ENCODE measurements at regions not wholly inside any gene's neighbourhood (a gene's known extent, or its start where the extent isn't known, plus 50 kb on each side); places are given as distances from the start of the nearest gene placed in this dataset.
A peak's percentile ranks its signal among the peaks of the same experiment; 100 is the strongest.
"Not testable (repeated sequence)": the region's sequence is repeated elsewhere in the genome, so short reads cannot be mapped to it uniquely, and the experiment has no call there.

- no peak for DNase-seq
These were observed 142.7 kb upstream of the DPPA4 start for GRCh38 chr3:109480014-109480413.

- DNase-seq, result no peak
These were observed 141.3 kb upstream of the DPPA4 start for GRCh38 chr3:109478614-109479013.

- no peak for DNase-seq
These were observed 123.6 kb upstream of the DPPA4 start for GRCh38 chr3:109460961-109461360.

GRCh38 chr3:109445210-109445609 lies 107.9 kb upstream of the DPPA4 start:
- no peak for DNase-seq

GRCh38 chr3:109442531-109442930 lies 105.2 kb upstream of the DPPA4 start:
- DNase-seq, result no peak

GRCh38 chr3:109440353-109440752 lies 103.0 kb upstream of the DPPA4 start:
- DNase-seq, result no peak

GRCh38 chr3:109432833-109433232 lies 95.5 kb upstream of the DPPA4 start:
- DNase-seq, result no peak

- DNase-seq, result no peak
These were observed 93.7 kb upstream of the DPPA4 start for GRCh38 chr3:109430911-109431563.

GRCh38 chr3:109413049-109413448 lies 75.7 kb upstream of the DPPA4 start:
- no peak for DNase-seq

GRCh38 chr3:109411547-109411946 lies 74.2 kb upstream of the DPPA4 start:
- no peak for DNase-seq

GRCh38 chr3:109396806-109397205 lies 59.5 kb upstream of the DPPA4 start:
- no peak for DNase-seq

- DNase-seq, result not testable (repeated sequence)
These were observed 56.4 kb upstream of the DPPA4 start for GRCh38 chr3:109393728-109394127.

- DNase-seq, result no peak
These were observed 54.9 kb upstream of the DPPA4 start for GRCh38 chr3:109392293-109392692.

GRCh38 chr3:109387621-109388020 lies 50.3 kb upstream of the DPPA4 start:
- DNase-seq, result peak in 1 of 2 experiments; percentile 36

- DNase-seq, result no peak
These were observed 49.9 kb upstream of the DPPA4 start for GRCh38 chr3:109387201-109387600.
